Left renal pelvis (tissue), 4 donors: ENCODE measurements at regions not wholly inside any gene's neighbourhood (a gene's known extent, or its start where the extent isn't known, plus 50 kb on each side); places are given as distances from the start of the nearest gene placed in this dataset.
"Not testable (repeated sequence)": the region's sequence is repeated elsewhere in the genome, so short reads cannot be mapped to it uniquely, and the experiment has no call there.

Source experiments
- DNase-seq, 4 donors: peaks; one replicate each; pipeline ENCODE4 v3.0.0-alpha.2; 2013; ENCODE audit warnings: low read depth in 4 of 4, low spot score in 3 of 4

DNA sequence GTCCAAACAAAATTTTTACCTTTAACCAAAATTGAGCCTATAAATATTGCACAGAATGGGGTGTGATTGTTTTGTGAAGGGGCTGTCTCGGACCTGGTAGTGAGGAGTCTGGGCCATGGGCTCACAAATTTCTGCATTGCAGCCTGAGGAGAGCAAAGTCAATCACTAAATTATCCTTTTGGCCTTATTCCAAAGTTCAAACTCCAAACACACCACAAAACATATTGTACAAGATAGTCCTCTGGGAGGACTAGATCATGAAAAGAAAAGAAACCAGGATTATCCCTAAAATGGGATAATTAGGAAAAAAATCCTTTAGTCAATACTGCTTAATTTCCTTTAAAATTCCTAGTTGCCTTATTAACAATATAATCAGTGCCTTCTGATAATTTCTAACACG lies 115.5 kb downstream of the BUB3 start:
- DNase-seq = no peak

DNA sequence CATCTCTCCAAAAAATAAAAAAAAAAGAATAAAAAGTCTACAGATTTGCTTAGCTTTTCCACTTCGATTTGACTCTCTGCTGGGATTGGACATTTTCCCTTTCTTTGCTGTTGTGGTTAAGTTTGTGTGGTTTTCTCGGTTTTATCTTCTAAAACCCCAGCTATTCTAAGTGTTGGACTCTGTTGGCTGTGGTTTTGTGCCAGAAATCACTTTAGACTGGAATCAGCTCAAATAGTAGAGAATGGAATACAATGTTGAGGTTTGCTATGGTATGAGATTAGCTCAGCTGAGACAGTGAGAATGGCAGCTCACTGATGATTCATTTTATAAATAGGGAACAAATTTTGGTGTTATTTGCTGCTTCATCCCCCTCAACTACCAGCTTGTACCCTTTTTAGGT lies 116.0 kb downstream of the BUB3 start:
- no peak for DNase-seq

DNA sequence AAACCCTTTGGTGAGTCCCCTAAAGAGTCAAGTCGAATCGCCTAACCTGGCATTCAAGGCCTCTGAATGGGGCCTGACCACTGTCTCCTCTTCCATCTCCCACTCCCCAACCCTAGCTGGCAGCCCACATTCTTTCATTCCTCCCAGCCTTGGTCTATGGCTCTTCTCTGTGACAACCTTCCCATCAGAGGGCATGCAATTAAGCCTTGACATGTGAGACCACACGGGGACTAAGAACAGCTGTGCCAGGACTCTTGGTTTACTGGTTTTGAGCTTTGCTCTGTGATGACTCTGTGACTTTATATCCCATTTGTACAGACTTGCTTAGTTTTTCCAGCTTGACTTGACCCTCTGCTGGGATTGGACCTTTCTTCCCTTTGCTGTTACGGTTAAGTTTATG lies 116.6 kb downstream of the BUB3 start:
- DNase-seq = no peak

DNA sequence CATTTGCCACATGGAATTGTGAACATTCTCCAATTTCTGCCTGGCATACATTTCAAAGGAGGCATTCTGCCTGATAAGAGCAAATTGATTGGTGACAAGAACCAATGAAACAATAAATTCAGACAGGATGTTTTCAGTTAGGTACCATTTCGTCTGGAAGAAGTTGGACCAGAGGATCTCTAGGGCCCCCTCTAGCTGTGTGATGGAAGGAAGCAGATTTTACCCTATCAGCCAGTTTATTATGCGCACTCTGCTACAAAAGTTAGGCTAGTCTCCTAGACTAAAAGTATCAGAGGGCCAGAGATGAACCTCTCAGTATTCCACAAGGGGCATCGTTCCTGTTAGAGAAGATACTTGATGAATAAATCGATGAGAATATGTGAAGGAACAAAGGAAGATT lies 118.0 kb downstream of the BUB3 start:
- DNase-seq = no peak

DNA sequence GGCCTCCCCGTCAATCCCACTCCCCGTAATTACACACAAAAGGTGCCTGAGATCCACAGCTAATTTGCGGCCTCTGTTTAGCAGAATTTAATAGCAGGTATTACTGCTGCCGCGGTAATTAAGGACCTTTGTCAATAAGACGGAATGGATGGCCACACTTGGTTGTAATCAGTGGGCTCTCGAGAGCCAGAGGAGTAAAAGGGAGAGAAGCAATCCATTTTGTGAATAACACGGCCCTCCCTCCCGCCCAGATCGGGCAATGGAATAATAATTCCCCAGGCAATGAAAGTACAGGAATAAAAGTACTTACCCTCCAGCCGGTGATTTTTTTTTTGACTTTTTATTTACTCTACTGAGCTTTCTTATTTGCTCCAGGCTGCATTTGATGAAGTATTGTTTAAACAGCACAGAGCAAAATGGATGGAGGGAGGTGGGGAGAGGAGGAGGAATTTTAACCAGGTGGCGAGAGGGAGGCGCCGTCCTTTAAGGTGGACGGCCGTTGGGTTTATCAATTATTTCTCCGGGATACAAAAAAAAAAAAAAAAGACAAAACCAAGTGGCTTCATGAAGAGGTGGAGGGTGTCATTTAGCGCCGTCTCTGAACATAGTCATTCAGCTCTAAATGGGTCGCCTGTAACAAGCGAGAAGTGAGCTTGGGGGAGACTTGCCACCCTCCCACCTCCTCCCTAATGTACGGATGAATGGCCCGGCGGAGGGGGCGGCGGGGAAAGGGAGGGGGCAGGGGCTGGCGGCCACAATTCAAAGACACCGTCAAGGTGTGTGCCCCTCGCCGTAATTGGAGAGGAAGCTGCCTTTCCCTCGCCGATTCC lies 120.3 kb downstream of the BUB3 start:
- DNase-seq = peak in 2 of 4 donors; percentile 6 to 14

DNA sequence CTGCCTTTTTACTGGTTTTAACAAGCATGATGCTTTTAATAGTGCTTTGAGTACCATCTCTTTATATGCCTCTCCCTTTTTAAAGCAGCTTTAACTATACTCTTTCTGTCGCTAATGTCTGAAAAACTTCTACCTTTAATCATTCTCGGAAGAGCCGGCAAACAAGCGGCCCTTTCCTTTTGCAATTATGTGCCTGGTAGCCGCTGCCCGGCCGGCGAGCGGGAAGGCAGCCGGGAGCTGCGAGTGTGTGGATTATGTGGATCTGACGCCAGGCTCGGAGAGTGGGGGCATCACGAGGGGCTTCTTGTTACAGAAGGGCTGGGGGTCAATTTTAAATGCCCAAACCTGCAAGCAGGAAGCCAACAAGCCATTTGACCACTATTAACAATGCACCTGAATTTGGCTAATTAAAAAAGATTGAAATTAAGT lies 120.9 kb downstream of the BUB3 start:
- DNase-seq = no peak

DNA sequence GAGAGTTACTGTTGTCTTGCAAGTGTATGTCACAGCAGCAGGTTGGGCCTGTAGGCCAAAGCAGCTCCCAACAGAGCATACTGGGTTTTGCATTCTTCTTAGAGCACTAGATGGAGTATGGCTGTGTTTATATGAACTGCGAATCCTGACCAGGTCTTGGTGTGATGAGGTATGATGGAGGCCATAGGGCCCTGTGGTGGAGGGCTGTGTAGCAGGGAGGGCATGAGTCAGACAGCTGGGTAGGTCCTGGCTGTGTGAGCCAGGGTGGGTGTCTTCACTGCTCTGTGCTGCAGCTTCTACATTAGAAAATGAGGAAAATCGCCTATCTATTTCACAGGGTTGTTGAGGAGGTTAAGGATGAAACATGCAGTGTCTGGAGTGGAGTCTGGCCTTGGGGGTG lies 124.2 kb downstream of the BUB3 start:
- DNase-seq = no peak

DNA sequence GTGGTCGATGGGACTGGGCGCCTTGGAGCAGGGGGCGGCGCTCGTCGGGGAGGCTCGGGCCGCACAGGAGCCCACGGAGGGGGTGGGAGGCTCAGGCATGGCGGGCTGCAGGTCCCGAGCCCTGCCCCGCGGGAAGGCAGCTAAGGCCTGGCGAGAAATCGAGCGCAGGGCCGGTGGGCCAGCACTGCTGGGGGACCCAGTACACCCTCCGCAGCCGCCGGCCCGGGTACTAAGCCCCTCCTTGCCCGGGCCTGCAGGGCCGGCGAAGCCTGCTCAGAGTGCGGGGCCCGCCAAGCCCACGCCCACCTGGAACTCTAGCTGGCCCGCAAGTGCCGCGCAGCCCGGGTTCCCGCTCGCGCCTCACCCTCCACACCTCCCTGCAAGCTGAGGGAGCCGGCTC lies 129.2 kb downstream of the BUB3 start:
- DNase-seq = not testable (repeated sequence)

DNA sequence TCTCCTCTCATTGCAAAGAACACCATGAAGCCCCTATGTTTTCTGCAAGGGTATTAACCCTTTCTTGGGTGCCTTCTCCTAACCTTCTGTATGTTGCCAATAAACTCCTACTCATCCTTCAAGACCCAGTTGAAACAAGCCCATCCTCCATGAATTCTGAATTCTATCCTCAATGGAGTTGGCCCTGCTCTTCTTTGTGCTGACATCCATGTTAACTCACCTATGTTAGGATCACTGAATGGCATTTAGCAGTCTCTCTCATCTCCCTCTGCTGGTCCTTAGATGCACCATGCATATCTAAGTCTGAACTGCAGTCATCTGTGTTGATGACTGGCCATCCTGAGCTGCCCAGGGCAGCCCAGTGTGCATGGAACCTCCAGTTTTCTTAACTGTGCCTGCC lies 129.8 kb downstream of the BUB3 start:
- no peak for DNase-seq

DNA sequence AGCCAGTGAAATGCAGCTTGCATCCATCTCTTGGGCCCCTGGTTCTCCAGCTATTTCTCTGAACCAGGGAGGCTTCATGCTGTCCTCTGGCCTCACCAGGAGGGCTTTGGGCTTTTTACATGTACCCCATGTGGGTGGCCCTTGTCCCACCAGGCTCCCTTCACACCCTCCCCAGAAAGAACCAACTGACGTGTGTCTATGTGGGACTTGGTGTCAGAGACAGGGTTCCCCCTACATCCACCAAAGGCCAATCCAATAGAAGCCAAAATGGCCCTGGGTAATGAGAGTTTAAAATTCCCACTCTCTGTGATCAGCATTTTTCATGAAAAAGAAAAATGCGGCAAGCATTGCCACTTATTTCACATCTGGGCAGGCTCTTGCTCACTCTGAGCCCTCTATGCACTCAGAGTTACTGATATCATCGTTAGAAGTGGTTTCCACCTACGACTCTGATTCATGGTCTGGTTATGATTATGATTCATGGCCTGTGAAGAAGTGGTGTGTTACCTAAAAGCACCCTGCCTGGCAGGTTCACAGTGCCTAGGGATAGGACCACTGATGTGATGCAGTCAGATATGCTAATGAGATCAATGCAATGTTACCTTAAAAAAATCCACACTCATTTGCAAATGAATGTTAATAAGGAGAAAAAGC lies 133.5 kb downstream of the BUB3 start:
- DNase-seq = no peak

DNA sequence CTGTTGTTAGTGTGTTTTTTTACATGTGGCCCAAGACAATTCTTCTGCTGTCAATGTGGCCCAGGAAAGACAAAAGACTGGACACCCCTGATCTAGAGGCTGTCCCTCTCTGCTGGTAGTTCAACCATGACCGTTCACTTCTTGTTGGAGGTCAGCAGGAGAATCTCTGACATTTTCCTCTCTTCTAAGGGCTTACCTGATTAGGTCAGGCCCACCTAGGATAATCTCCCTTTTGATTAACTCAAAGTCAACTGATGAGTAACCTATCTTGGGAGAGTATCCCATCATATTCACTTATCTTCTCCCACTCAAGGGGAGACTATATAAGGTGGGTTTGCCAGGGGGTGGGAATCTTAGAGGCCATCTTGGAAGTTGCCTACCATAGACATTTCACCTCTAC lies 135.2 kb downstream of the BUB3 start:
- no peak for DNase-seq

DNA sequence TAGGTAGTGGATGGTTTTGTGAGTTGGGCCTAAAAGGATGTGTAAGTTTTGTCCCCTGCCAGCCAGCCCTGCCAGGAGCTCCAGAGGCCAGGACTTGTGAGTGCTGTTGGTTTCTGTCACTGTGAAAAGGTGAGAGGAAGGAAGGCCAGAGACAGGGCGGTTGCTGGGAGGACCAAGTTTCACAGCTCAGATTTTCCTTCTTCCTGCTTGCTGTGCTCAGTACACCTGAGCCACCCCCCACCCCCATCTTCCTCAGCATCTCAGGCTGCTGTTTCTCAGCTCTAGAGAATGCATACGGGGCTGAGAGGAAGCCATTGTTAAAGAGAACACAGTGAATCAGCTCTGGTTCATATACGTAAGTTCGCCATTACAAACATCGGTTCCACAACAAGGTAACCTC lies 139.9 kb downstream of the BUB3 start:
- no peak for DNase-seq

DNA sequence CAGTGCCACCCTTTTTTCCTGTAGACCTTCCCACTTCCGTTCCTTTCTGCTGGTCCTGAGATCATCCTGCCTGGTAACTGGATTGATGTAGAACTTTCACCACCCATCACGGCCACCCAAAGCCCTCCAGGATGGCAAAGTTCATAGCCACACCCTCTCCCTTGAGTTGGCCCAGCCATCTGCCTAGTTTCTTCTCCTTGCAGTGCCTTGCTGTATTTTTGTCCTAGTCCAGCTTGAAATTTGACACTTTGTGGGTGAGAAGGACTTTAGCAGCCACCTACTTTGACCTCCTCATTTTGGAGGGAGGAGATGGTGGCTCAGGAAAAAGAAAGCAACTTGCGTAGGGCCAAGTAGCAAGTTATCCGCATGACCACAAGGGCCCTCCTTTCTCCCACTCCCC lies 140.7 kb downstream of the BUB3 start:
- no peak for DNase-seq

DNA sequence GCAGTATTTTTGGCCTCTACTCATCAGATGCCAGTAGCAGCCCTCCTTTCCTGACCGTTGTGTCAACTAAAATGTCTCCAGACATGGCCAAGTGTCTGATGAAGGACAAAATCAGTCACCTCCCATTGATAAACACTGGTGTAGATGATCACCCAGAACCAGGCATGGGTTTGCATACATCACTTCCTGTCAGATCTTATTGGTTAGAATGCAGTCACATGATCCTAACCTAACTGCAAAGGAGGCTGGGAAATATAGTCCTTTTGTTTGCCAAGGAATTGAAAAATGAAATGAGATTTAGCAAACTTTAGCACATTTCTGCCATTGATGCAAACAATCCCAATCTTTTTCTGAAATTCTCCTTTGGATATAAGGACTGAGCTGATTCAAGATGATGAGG lies 141.4 kb downstream of the BUB3 start:
- DNase-seq = no peak

DNA sequence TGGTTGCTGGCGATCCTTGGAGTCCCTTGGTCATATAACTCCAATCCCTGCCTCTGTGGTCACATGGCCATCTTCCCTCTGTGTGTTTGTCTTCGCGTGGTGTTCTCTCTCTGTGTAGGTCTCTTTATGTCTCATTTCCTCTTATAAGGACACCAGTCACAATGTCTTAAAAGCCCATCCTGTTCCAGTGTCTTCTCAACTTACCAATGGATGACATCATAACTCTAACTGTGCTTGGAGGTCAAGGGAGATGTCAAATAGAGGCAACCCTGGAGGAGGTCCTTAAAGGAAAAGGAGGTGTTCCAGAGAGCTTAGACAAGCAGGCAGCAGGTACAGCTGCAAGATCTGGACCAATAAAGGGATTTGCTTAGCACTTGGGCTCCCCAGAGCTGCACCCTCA lies 143.0 kb downstream of the BUB3 start:
- no peak for DNase-seq

DNA sequence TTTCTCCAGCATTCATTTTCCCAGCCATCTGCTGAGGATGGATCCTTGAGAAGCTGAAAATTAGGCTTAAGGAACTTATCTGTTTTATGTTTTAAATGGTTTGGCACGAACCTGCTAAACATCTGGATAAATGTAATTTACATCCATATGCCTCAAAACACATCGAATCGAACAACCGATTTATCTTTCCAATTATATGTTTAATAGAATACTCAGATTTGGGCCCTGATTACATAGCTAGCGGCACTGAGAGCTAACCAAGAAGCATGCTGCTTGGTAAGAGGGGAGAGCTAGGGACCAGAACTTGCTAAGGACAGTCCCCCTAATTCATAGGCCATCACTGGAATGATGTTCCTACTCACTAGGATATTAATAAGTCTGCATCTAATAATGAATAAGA lies 144.4 kb downstream of the BUB3 start:
- DNase-seq = no peak

DNA sequence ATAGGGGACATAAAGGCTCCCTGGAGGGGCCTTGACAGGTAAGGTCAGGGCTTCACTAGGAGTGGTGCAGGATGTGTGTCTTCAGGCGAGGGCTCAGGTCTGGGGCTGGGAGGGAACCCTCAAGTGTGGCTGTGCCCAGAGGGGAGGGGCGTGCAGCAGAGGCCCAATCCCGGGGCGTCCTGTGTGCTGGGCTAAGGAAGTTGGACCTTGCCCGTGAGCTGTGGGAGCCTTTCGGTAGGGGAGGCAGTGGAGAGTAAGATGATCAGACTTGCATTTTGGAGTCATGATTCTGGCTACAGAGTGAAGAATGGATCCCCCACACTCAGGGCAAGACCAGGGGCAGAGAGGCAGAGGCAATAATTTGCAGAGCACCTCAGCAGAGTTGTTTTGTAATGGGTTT lies 145.4 kb downstream of the BUB3 start:
- DNase-seq = no peak

DNA sequence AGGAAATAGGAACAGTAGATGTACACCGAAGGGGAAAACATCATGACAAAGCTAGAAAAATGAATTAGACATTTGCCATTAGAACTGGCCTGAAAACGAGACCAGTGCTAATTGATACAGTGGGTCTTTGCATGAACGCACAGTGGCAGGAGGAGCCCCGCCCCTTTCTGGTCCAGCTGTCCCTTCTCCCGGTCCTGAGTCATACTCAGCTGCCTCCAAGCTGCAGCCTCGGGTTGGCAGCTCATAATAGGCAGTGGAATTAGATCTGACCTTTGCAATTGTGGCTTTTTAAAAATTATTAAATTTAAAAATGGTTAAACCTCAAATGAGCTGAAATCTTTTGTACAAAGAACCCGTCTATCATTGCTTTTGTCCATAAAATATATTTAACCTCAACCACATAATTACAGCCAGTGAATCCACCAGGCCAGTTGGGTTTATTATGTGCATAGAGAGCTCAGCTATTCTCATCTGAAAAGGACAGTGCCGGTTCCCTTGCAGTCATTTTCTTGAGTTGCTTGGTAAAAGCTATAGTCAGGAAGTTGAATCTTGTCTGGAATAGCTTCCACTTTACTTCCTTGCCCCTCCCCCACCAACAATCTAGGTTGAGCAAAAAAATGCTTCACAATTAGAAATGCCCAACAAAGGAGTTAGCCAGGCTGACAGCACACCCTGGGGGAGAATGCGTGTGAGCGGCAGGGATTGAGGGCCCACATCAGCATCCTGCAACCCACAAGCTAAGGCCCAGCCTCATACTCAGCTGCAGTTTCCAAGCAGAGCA lies 147.1 kb downstream of the BUB3 start:
- DNase-seq = peak in 2 of 4 donors; percentile 22 to 28

DNA sequence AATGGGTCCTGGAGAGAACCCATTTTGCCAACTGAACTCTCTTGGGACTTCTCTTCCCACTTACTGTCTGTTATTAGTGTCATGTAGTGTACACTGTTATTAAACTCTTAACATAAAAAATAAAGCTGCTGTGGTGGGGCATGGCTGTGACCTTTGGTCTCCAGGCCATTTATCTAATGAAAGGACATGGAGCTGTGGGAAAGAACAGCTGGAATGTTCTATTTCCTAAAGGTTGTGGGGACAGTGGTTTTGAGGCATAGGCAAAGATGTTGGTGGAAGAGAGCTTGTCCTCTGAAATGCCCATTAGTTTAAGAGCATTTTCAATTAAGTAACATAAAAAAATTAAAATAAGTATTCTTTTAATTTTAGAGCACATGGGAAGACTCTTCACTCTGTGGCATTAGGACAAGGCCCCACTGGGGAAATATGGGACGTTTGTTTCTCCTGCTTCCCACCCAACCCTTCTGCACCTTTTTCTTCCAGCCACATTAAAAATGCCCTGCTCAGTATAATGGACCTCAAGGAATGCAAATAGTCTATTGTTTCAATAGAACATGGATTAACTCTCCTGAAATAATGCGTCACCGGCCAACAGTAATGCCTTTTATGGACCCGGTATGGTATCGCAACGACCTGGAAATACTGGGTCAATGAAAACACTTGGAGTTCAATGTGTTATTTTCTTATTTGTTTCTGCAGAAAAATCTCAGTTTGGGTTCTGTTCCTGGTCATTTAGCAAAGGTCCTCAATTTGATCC lies 149.6 kb downstream of the BUB3 start:
- DNase-seq = no peak

DNA sequence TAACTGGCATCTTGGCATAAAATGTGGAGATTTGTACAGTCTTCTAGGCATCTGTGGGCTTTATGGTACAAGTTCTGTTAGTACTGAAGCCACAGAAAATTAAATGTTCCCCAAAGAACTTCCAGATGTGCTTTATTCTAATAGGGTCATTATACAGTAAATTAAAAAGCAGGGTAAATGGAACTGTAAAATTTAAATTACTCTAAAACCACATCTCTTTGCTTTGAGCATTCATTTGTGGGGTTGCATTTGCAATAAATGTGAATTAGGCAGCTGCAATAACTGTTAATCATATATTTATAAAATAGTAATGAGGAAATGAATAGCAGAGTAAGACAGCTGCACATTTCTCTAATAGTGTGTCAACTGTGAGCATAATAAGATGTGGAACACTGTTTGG lies 151.5 kb downstream of the BUB3 start:
- no peak for DNase-seq

DNA sequence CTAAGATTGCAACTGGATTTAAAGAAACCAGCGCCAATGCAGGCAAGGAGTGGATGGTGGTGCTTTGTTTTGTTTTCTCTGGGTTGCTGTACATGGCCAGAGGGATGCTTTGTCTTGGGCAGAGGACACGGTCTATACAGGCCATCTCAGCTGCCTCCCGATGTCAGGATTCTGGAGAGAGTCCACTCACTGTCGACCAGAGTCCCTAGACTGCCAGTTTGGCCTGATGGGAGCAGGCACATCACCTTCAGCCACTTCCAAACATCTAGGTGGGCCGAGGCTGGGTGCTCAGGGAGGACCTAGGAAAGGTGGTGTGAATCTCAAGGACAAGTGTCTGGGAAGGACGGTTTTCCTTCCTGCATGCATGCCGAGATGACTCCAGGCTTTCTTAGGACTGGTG lies 152.1 kb downstream of the BUB3 start:
- no peak for DNase-seq
